MM.1S (cell line): ENCODE measurements at regions not wholly inside any gene's neighbourhood (a gene's known extent, or its start where the extent isn't known, plus 50 kb on each side); places are given as distances from the start of the nearest gene placed in this dataset.
"Not testable (repeated sequence)": the region's sequence is repeated elsewhere in the genome, so short reads cannot be mapped to it uniquely, and the experiment has no call there.

ENCODE experiments used
- CTCF ChIP-seq: fragments of 300-600 bp; sonication (generic); IDR thresholded peaks from 2 replicates; pipeline ENCODE4 v1.5.1; 2016; ENCODE audit warnings: antibody characterized with exemption, low read length, mixed read lengths
- EZH2 ChIP-seq: fragments of 300-600 bp; sonication (generic); optimal IDR thresholded peaks from 2 replicates; pipeline ENCODE3; 2017; ENCODE audit warnings: low read depth, mild to moderate bottlenecking, antibody characterized with exemption, low read length, mixed read lengths

GRCh38 chrX:120702337-120702736 lies 72.5 kb upstream of the C1GALT1C1 start:
- not testable (repeated sequence) for TF ChIP-seq CTCF, EZH2
